Caco-2 (cell line): ENCODE measurements at regions not wholly inside any gene's neighbourhood (a gene's known extent, or its start where the extent isn't known, plus 50 kb on each side); places are given as distances from the start of the nearest gene placed in this dataset.
"Not testable (repeated sequence)": the region's sequence is repeated elsewhere in the genome, so short reads cannot be mapped to it uniquely, and the experiment has no call there.

Experiments
- BruUV-seq: library from RNA; stranded (reverse); fragments of 400-500 nt; replicated peaks from 2 replicates; lab custom pipeline; 2021; lab: Mats Ljungman, UMichigan
- CTCF ChIA-PET: fragments of 300-600 bp; sonication (Branson Sonifier 250); formaldehyde crosslinking; loops from one replicate; lab custom pipeline; 2022; ENCODE audit warnings: antibody characterized with exemption; lab: Charles Lee
- POLR2A ChIA-PET: fragments of 300-600 bp; sonication (Branson Sonifier 250); formaldehyde crosslinking; loops from one replicate; lab custom pipeline; 2022; ENCODE audit warnings: antibody characterized with exemption; lab: Charles Lee
- DNase-seq, 2 experiments: peaks; one replicate each; pipeline versions ENCODE4 v3.0.0 to v3.0.0-alpha.2; 2020 to 2022
- H3K27me3 ChIP-seq: replicated peaks from 2 replicates; pipeline ENCODE4 v1.6.0; 2011; ENCODE audit warnings: low read length; ENCODE audit not compliant: control insufficient read depth, insufficient read depth
- H3K36me3 ChIP-seq: 2 replicates; pipeline ENCODE4 v1.5.1; 2011; ENCODE audit warnings: low read length; ENCODE audit not compliant: control insufficient read depth, insufficient read depth
- H3K4me1 ChIP-seq: fragments of 250-450 bp; sonication (Bioruptor Pico); 2 replicates; pipeline ENCODE4 v1.5.1; 2020; ENCODE audit warnings: mild to moderate bottlenecking
- H3K4me3 ChIP-seq: 2 replicates; pipeline ENCODE4 v1.5.1; 2011; ENCODE audit warnings: low read depth, mild to moderate bottlenecking, control low read depth, low read length
- H3K9me3 ChIP-seq: fragments of 250-450 bp; sonication (Bioruptor Pico); 2 replicates; pipeline ENCODE4 v1.5.1; 2020; ENCODE audit warnings: mild to moderate bottlenecking, moderate library complexity
- H3K27ac Mint-ChIP-seq: one replicate; pipeline ENCODE4 v1.8.0; 2022; ENCODE audit warnings: mixed read lengths; ENCODE audit not compliant: unreplicated experiment
- H3K27me3 Mint-ChIP-seq: one replicate; pipeline ENCODE4 v1.8.0; 2022; ENCODE audit warnings: mixed read lengths; ENCODE audit not compliant: insufficient read depth, unreplicated experiment
- H3K36me3 Mint-ChIP-seq: one replicate; pipeline ENCODE4 v1.8.0; 2022; ENCODE audit warnings: mild to moderate bottlenecking, mixed read lengths; ENCODE audit not compliant: insufficient read depth, unreplicated experiment
- H3K4me1 Mint-ChIP-seq: one replicate; pipeline ENCODE4 v1.8.0; 2022; ENCODE audit warnings: low read depth, mixed read lengths; ENCODE audit not compliant: unreplicated experiment
- H3K4me3 Mint-ChIP-seq: one replicate; pipeline ENCODE4 v1.8.0; 2022; ENCODE audit warnings: mild to moderate bottlenecking, moderate library complexity, mixed read lengths; ENCODE audit not compliant: unreplicated experiment
- H3K9me3 Mint-ChIP-seq: one replicate; pipeline ENCODE4 v1.8.0; 2022; ENCODE audit warnings: mixed read lengths; ENCODE audit not compliant: unreplicated experiment
- CTCF ChIP-seq, 2 experiments: fragments of 200-600 bp in 1 of 2; IDR thresholded peaks; 1 replicate in 1 of 2; 2 replicates in 1 of 2; pipeline versions ENCODE4 v1.5.1 to v1.8.0; 2011 to 2022; ENCODE audit warnings: antibody characterized with exemption in 1 of 2, control low read depth in 1 of 2, inconsistent platforms in 1 of 2, low read depth in 1 of 2, low read length in 1 of 2, mild to moderate bottlenecking in 1 of 2, moderate library complexity in 1 of 2; ENCODE audit not compliant: insufficient read depth in 1 of 2, severe bottlenecking in 1 of 2, unreplicated experiment in 1 of 2
- intact Hi-C: fragments of 100-400 bp; cut with micrococcal nuclease; formaldehyde crosslinking; loops from one replicate; pipeline ENCODE4 v1.10.0; 2022; ENCODE audit not compliant: unreplicated experiment

DNA sequence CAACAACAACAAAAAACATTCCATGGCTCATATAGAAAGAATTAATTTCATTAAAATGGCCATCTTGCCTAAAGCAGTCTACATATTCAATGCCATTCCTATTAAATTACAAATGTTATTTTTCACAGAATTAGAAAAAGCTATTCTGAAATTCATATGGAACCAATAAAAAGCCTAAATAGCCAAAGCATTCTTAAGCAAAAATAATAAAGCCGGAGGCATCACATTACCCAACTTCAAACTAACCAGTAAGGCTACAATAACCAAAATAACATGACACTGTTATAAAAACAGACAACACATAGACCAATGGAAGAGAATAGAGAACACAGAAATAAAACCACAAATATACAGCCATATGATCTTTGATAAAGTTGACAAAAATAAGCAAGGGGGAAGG, 330.4 kb downstream of the KIF20B start:
- POLR2A ChIA-PET, result no interaction called here
- no peaks in the 10 kb centered on the region for H3K4me1 ChIP-seq

DNA sequence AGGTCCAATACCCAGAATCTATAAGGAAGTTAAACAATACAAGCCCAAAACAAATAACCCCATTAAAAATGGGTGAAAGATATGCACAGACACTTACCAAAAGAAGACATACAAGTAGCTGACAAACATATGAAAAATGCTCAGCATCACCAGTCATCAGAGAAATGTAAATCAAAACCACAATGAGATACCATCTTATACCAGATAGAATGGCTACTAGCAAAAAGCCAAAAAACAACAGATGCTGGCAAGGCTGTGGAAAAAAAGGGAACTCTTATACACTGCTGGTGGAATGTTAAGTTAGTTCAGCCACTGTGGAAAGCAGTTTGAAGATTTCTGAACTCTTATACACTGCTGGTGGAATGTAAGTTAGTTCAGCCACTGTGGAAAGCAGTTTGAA, 331.1 kb downstream of the KIF20B start:
- DNase-seq, result no peak
- CTCF ChIA-PET, result no interaction called here

More for the DNA sequence above, 330.4 kb downstream of the KIF20B start:
- Mint-ChIP-seq H3K36me3 (no peaks in the 10 kb centered on the region), H3K4me1 (no peaks in the 10 kb centered on the region), H3K27me3 (peaks cover 5% of the 10 kb centered on the region), H3K27ac (no peak overlapping the region), H3K4me3 (no peak overlapping the region), H3K9me3 (no peaks in the 10 kb centered on the region)
- no peaks in the 10 kb centered on the region for H3K36me3 ChIP-seq
- no TSS peak for BruUV-seq
- no peak overlapping the region for H3K4me3 ChIP-seq
- H3K9me3 ChIP-seq, result no peaks in the 10 kb centered on the region; the same call in none of the 2 replicates
- DNase-seq, result no peak
- intact Hi-C loops, result no loop called here
- TF ChIP-seq CTCF (IDR thresholded peaks at IDR 0.05; ENCODE audit: insufficient read depth in 1 of 2, low read depth in 1 of 2, low read length in 1 of 2, severe bottlenecking in 1 of 2, unreplicated experiment in 1 of 2), result no peak
- H3K27me3 ChIP-seq, result no peaks in the 10 kb centered on the region
- CTCF ChIA-PET, result no interaction called here

DNA sequence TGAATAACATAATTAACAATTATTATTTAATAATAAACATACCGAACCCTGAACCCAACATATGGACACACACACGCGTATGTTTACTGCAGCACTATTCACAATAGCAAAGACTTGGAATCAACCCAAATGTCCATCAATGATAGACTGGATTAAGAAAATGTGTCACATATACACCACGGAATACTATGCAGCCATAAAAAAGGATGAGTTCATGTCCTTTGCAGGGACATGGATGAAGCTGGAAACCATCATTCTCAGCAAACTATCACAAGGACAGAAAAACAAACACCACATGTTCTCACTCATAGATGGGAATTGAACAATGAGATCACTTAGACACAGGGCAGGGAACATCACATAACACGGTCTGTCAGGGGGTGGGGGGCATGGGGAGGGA, 333.5 kb downstream of the KIF20B start:
- CTCF ChIA-PET, H3K27me3 ChIP-seq, H3K27me3 Mint-ChIP-seq, H3K9me3 ChIP-seq, BruUV-seq, H3K4me1 Mint-ChIP-seq, H3K4me3 ChIP-seq, DNase-seq, H3K9me3 Mint-ChIP-seq, H3K27ac Mint-ChIP-seq, H3K4me1 ChIP-seq, POLR2A ChIA-PET, H3K36me3 Mint-ChIP-seq, H3K36me3 ChIP-seq, intact Hi-C loops, H3K4me3 Mint-ChIP-seq: not testable (repeated sequence)

More for the DNA sequence above, 331.1 kb downstream of the KIF20B start:
- no peak for TF ChIP-seq CTCF (IDR thresholded peaks at IDR 0.05; ENCODE audit: insufficient read depth in 1 of 2, low read depth in 1 of 2, low read length in 1 of 2, severe bottlenecking in 1 of 2, unreplicated experiment in 1 of 2)
- no peaks in the 10 kb centered on the region for H3K9me3 Mint-ChIP-seq
- no peak overlapping the region for H3K4me3 Mint-ChIP-seq
- Histone ChIP-seq H3K9me3 (no peaks in the 10 kb centered on the region; the same call in 1 of the 2 replicates), H3K4me1 (no peaks in the 10 kb centered on the region), H3K36me3 (no peaks in the 10 kb centered on the region), H3K4me3 (no peak overlapping the region), H3K27me3 (no peaks in the 10 kb centered on the region)
- intact Hi-C loops, result no loop called here
- BruUV-seq, result no TSS peak
- no peak overlapping the region for H3K27ac Mint-ChIP-seq
- H3K4me1 Mint-ChIP-seq, result no peaks in the 10 kb centered on the region
- no peaks in the 10 kb centered on the region for H3K36me3 Mint-ChIP-seq
- POLR2A ChIA-PET, result no interaction called here
- H3K27me3 Mint-ChIP-seq, result peaks cover 5% of the 10 kb centered on the region

DNA sequence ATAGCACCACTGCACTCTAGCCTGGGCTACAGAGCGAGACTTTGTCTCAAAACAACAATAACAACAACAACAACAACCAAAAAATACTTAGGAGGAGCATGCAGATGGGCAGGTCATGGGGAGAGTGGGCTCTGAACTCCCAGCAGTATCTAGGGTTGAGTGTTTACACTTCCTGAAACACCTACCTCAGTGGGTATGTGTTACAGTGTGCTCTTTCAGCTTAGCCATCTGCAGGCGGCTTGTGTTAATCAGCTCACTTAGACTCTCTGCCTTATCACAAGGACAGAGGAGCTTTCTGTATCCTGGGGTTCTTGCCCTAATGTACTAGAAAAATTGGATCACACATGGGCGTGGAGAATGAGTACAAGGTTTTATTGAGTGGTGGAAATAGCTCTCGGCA, 340.2 kb downstream of the KIF20B start:
- no peaks in the 10 kb centered on the region for H3K4me1 Mint-ChIP-seq
- ChIA-PET CTCF (no interaction called here), POLR2A (no interaction called here)
- Histone ChIP-seq H3K36me3 (no peaks in the 10 kb centered on the region), H3K9me3 (no peaks in the 10 kb centered on the region), H3K27me3 (no peaks in the 10 kb centered on the region), H3K4me1 (no peaks in the 10 kb centered on the region), H3K4me3 (no peak overlapping the region)
- DNase-seq, result no peak
- intact Hi-C loops, result no loop called here
- H3K4me3 Mint-ChIP-seq, result no peak overlapping the region
- H3K36me3 Mint-ChIP-seq, result no peaks in the 10 kb centered on the region
- H3K9me3 Mint-ChIP-seq, result no peaks in the 10 kb centered on the region
- TF ChIP-seq CTCF (IDR thresholded peaks at IDR 0.05; ENCODE audit: insufficient read depth in 1 of 2, low read depth in 1 of 2, low read length in 1 of 2, severe bottlenecking in 1 of 2, unreplicated experiment in 1 of 2), result no peak
- no TSS peak for BruUV-seq
- no peak overlapping the region for H3K27ac Mint-ChIP-seq
- peaks cover 4% of the 10 kb centered on the region for H3K27me3 Mint-ChIP-seq
